Neural cell (in vitro differentiated cells): ENCODE measurements at regions not wholly inside any gene's neighbourhood (a gene's known extent, or its start where the extent isn't known, plus 50 kb on each side); places are given as distances from the start of the nearest gene placed in this dataset.

Experiments used
- EP300 ChIP-seq: fragments of 450-650 bp; conservative IDR thresholded peaks from 2 replicates; pipeline ENCODE4 v1.6.1; 2014; ENCODE audit warnings: antibody characterized with exemption, mild to moderate bottlenecking, moderate library complexity; ENCODE audit not compliant: poor library complexity, severe bottlenecking
- MXI1 ChIP-seq: fragments of 450-650 bp; conservative IDR thresholded peaks from 2 replicates; pipeline ENCODE4 v1.6.1; 2014; ENCODE audit warnings: antibody characterized with exemption, mild to moderate bottlenecking; ENCODE audit not compliant: poor library complexity, severe bottlenecking
- TF ChIP-seq, protein P1 (sequence below): fragments of 450-650 bp; IDR thresholded peaks from 2 replicates; pipeline ENCODE4 v1.5.1; 2014; ENCODE audit warnings: antibody characterized with exemption, mild to moderate bottlenecking, moderate library complexity; ENCODE audit not compliant: poor library complexity, severe bottlenecking

DNA sequence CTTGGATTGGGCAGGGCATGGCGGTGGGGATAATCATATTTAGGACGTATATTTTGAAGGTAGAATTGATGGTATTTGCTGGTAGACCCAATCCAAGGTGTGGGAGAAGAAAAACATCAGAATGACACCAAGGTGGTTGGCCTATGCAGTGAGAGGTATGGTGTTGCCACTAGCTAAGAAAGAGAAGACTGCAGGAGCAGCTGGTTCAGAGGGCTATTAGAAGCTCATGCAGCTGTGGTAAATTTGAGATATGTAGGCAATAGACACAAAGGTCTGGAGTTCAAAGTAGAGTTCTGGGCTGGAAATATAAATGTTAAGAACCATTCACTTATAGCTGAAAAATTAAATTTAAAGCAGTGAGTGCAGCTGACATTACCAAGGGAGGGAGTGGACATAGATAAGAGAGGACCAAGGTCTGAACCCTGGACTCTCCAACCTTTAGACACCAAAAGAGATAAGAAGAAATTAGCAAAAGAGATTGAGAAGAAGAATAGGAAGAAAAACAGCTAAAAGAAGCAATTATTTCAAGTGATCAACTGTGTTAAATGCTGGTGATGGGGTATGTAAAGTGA, 74.7 kb upstream of the FAM169A start:
- TF ChIP-seq, protein P1, sequence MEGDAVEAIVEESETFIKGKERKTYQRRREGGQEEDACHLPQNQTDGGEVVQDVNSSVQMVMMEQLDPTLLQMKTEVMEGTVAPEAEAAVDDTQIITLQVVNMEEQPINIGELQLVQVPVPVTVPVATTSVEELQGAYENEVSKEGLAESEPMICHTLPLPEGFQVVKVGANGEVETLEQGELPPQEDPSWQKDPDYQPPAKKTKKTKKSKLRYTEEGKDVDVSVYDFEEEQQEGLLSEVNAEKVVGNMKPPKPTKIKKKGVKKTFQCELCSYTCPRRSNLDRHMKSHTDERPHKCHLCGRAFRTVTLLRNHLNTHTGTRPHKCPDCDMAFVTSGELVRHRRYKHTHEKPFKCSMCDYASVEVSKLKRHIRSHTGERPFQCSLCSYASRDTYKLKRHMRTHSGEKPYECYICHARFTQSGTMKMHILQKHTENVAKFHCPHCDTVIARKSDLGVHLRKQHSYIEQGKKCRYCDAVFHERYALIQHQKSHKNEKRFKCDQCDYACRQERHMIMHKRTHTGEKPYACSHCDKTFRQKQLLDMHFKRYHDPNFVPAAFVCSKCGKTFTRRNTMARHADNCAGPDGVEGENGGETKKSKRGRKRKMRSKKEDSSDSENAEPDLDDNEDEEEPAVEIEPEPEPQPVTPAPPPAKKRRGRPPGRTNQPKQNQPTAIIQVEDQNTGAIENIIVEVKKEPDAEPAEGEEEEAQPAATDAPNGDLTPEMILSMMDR: no peak
- TF ChIP-seq MXI1: no peak
- TF ChIP-seq EP300: no peak
